Epithelial cell of esophagus (primary cell): ENCODE measurements at regions not wholly inside any gene's neighbourhood (a gene's known extent, or its start where the extent isn't known, plus 50 kb on each side); places are given as distances from the start of the nearest gene placed in this dataset.

Source experiments
- DNase-seq: peaks from one replicate; pipeline ENCODE4 v3.0.0; 2010; ENCODE audit warnings: low read depth
- H3K4me3 ChIP-seq: 2 replicates; pipeline ENCODE4 v1.5.1; 2011; ENCODE audit warnings: mild to moderate bottlenecking, low read length, control low read depth
- TF ChIP-seq, protein P1 (sequence below): IDR thresholded peaks from 2 replicates; pipeline ENCODE4 v1.5.1; 2011; ENCODE audit warnings: low read depth, mild to moderate bottlenecking, low read length, control low read depth, inconsistent platforms; ENCODE audit not compliant: insufficient read depth; ENCODE audit errors: missing control alignments

DNA sequence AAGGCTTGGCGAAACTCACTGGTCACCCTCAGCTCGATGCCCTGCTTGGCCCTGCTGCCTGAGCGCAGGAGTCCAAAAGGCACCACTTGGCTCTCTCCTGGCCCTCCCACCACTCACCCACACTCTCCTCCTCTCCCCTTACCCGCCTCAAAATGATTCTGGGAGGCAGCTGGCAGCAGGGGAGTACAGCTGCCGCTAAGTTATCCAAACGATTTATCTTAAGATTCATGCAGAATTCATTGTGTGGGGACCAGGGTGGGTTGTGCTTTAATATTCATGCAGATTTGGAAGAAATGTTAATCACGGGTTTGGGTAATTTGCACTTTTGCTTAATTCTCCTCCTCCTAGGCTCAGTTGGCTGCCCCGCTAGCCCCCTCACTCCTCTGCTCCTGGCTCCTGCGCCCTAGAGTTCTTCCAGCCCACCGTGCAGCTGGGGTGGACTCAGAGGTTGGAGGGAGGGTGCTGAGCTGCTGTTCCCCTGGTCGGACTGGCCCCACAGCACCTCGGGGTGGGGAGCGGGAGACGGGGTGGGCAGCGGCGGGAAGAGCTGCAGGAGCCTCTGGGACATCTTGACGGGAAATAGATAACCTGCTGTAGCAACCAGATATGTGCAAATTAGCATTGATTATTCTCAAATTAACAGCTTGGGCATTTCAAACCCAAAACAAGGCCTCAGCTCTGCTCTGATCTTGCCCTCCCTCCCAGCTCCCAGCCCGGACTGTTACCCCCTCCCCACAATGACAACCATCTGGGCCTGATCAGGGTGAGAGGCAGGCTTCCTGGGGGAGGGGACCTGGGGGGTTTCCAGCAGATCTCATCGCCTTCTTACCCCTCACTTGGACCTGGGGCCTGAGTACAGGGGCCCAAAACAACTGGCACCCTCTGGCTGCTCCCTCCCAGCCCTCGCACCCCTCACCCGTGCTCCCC lies 122.6 kb upstream of the RPL38 start:
- TF ChIP-seq, protein P1, sequence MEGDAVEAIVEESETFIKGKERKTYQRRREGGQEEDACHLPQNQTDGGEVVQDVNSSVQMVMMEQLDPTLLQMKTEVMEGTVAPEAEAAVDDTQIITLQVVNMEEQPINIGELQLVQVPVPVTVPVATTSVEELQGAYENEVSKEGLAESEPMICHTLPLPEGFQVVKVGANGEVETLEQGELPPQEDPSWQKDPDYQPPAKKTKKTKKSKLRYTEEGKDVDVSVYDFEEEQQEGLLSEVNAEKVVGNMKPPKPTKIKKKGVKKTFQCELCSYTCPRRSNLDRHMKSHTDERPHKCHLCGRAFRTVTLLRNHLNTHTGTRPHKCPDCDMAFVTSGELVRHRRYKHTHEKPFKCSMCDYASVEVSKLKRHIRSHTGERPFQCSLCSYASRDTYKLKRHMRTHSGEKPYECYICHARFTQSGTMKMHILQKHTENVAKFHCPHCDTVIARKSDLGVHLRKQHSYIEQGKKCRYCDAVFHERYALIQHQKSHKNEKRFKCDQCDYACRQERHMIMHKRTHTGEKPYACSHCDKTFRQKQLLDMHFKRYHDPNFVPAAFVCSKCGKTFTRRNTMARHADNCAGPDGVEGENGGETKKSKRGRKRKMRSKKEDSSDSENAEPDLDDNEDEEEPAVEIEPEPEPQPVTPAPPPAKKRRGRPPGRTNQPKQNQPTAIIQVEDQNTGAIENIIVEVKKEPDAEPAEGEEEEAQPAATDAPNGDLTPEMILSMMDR = no peak
- no peak overlapping the region for H3K4me3 ChIP-seq
- no peak for DNase-seq

DNA sequence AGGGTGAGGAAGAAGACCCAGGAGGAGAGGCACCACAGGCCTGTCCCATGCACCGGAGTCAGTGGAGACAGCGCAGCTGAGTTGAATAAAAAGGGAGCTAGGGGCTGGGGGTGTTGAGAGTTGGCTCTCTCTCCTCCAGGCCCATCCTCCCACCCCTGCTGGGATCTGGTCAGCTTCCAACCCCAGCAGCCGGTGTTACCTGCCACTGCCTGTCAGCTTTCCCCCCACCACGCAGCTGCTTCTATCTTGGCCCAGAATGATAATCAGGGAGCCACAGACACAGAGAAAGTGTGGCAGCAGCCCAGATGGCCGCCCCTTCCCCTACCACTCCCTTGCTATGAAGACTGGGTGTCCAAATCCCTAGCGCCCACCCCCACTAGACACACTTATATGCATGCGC lies 120.6 kb upstream of the RPL38 start:
- DNase-seq = no peak
- TF ChIP-seq, protein P1 = no peak
- H3K4me3 ChIP-seq = no peak overlapping the region

DNA sequence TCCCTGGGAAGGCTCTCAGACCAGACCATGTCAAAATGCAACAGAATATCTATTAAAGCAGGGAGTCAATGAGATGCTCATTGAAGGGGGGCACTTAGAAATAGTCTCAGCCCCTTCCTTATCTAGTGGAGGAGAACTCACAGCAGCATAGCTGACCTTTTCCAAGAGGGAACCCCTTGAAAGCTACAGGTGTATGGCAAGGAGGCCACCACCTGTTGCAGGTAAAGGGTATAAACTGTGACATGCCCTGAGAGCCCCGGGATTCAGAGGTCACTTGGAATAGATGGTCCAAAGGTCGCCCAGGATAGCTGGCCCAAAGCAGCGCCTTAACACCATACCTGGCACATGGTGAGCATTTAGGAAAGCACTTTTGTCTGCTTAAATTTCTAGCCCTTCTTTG lies 120.2 kb upstream of the RPL38 start:
- TF ChIP-seq, protein P1 = no peak
- no peak for DNase-seq
- no peak overlapping the region for H3K4me3 ChIP-seq

DNA sequence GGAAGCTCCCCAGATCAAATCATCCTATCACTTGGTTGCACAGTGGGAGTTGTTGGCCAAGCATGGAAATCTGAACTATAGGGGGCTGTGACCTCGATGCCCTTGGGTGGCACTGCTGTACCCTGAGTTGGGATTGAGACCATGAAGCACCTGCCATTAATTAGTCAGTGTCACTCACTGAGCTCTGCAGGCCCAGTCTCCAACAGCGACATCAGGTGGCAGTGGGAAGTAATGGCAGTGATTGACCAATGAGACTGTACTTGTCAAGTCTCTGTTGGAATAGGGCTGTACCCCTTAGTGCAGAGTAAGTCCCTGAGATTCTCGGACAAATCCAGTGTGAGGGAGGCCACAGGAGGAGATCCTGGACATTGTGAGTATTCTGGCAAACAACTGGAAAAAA lies 118.0 kb upstream of the RPL38 start:
- H3K4me3 ChIP-seq = no peak overlapping the region
- no peak for DNase-seq
- TF ChIP-seq, protein P1 = no peak

DNA sequence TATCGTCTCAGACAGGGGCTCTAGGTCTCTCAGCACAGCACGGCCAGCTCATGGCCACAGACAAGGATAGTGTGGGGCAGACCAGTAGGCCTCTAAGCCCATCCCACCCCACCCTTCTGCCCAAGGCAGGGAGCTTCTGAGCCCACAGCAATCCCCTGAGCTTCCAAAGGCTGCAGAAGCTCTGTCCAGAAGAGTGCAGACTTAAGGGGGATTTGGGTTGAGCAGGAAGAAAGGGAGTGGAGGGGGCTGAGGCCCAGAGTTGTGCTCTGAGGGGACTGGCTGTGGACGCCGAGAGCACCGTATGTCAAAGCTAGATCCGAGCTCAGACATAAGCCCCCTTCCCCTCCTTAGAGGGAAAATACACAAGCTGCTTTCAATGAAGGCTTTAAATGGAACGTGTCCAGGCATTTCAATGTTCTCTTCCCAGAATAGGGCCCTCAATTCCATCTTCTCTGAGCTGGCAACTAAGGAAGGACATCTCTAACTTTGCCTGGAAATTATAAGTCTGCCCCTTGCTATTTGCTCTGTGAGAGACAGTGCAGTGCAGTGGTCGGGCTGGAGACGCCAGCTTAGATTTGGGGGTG lies 116.4 kb upstream of the RPL38 start:
- no peak for DNase-seq
- H3K4me3 ChIP-seq = no peak overlapping the region
- TF ChIP-seq, protein P1 = no peak

DNA sequence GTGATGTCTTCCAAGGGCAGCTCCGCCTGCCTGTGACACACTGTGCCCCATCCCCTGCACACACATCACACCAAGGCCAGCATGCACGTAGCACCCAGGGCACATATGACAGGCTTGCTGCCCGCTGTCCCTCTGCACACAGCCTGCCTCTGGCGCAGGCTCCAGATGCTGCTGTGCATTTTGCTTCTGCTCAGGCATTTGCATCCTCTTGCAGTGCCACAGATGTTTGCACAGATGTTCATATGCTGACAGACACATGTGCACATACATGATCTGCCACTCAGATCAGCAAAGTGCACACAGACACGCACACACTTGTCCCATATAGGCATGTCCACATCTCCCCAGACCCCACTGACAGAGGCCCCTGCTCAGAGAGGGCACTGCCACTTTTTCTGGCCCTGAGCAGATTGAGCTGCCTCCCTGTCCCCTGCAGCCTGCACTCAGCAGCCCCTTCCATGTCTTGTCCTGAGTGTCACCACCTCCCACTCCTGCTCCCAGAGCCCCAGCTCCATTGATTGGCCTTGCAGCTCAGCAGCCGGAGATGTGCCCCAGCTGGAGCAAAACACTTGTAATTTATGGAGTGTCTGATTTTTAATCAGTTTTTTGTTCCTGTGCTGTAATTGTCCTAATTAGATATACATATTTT lies 115.1 kb upstream of the RPL38 start:
- no peak overlapping the region for H3K4me3 ChIP-seq
- TF ChIP-seq, protein P1 = no peak
- no peak for DNase-seq
